ENCODE measurements at regions not wholly inside any gene's neighbourhood (a gene's known extent, or its start where the extent isn't known, plus 50 kb on each side); places are given as distances from the start of the nearest gene placed in this dataset.

DNA sequence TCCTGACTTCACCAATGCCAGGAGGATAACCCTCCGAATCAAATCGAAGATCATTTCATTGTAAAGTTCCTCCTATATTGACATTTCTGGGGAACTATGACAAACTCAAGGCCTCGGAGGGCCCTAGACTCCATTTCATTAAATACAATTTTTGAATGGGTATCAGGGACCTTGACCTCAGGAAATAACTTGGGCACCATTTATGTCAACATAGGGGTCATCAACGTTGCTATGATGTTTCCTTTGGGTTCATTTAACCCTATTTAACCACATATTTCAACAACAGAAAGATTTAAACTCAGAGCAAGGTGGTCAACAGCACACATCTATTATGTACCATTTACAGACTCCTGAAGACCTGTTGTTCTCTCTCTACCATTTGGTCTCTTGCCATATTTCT lies 395.1 kb downstream of the TRIML1 start:
- H3K4me1 ChIP-seq (ENCODE audit: insufficient read depth, low read length): no peaks in the 10 kb centered on the region
- H3K36me3 ChIP-seq (ENCODE audit: insufficient read depth, low read length): no peaks in the 10 kb centered on the region
- no peaks in the 10 kb centered on the region for H3K9me3 ChIP-seq (ENCODE audit: control insufficient read depth, insufficient read depth, low read length)
- H3K9ac ChIP-seq (ENCODE audit: low read depth, low read length): no peak overlapping the region

DNA sequence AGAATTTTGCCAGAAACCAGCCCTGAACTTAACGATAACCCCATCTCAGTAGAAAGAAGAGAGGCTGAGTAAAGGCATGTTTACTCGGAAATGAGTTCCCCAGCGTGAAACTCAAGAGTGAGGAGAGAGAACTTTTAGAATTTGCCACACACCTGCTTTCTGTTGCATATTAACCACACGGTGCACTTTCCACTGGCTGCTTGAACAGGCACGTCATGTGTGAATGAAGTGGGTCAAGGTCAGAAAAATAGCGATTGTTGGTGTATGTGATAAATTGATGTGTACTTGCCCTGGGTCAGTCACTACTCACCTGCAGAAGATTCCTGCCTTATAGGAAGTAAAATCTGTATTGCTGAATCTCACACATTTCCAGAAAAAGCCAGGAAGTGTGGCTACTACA lies 395.7 kb downstream of the TRIML1 start:
- Histone ChIP-seq H3K36me3 (ENCODE audit: insufficient read depth, low read length) (no peaks in the 10 kb centered on the region), H3K9me3 (ENCODE audit: control insufficient read depth, insufficient read depth, low read length) (no peaks in the 10 kb centered on the region), H3K9ac (ENCODE audit: low read depth, low read length) (no peak overlapping the region), H3K4me1 (ENCODE audit: insufficient read depth, low read length) (no peaks in the 10 kb centered on the region)

DNA sequence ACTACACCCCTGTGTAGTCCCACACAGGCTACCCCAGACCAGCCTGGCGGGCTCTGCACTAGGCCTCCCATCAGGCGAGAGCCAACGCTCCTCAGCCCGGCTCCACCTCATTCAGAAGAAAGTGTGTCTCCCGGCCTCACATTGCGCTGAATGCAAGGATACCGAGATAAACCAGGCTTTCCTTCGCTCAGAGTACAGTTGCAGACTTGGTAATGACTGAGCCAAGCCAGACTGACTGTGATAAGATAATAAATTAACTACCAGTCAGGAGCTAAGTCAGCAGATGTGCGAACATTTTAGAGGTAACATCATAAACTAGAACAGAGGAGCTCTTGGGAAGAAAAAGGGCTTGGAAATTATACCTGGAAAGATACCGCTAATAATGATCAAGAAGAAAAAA lies 397.6 kb downstream of the TRIML1 start:
- Histone ChIP-seq H3K36me3 (ENCODE audit: insufficient read depth, low read length) (no peaks in the 10 kb centered on the region), H3K4me1 (ENCODE audit: insufficient read depth, low read length) (no peaks in the 10 kb centered on the region), H3K9ac (ENCODE audit: low read depth, low read length) (no peak overlapping the region), H3K9me3 (ENCODE audit: control insufficient read depth, insufficient read depth, low read length) (no peaks in the 10 kb centered on the region)

DNA sequence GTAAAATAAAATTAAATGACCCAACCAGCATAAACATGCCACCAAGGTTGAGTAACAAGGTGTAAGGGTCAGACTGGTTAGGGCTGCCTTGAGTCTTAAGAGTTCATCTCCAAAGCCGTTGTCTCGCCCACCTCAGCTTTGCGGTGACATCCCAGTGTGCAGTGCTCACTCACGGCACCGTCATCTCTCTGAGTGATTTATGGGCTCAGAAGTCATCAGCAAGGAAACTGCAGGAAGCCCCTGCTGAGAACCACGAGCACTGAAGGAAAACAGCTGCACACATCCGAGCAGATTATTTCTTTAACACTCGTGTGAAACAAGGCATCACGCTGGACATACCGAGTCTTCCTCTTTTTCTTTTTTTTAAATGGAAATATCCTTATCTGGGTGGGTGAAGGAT lies 411.1 kb downstream of the TRIML1 start:
- Histone ChIP-seq H3K4me1 (ENCODE audit: insufficient read depth, low read length) (no peaks in the 10 kb centered on the region), H3K9me3 (ENCODE audit: control insufficient read depth, insufficient read depth, low read length) (no peaks in the 10 kb centered on the region), H3K36me3 (ENCODE audit: insufficient read depth, low read length) (no peaks in the 10 kb centered on the region), H3K9ac (ENCODE audit: low read depth, low read length) (no peak overlapping the region)

DNA sequence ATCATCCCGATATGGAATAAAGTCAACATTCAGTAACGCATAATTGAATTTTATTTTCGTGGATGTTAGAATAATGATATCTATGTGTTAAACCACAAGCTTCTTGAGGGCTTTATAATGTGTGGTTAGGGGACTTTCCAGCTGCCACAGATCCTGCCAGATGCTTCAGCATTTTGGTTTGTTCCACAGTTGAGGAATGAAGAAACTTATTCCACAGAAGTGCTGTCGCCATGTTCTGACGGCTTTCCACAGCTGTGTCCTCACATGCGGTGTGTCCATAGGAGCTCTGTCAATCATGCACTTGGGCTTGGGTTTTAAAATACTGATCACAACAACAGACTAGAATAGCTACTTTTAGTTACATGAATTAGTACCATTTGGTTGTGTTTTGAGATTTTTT lies 411.9 kb downstream of the TRIML1 start:
- Histone ChIP-seq H3K4me1 (ENCODE audit: insufficient read depth, low read length) (no peaks in the 10 kb centered on the region), H3K9ac (ENCODE audit: low read depth, low read length) (no peak overlapping the region), H3K9me3 (ENCODE audit: control insufficient read depth, insufficient read depth, low read length) (no peaks in the 10 kb centered on the region), H3K36me3 (ENCODE audit: insufficient read depth, low read length) (no peaks in the 10 kb centered on the region)

DNA sequence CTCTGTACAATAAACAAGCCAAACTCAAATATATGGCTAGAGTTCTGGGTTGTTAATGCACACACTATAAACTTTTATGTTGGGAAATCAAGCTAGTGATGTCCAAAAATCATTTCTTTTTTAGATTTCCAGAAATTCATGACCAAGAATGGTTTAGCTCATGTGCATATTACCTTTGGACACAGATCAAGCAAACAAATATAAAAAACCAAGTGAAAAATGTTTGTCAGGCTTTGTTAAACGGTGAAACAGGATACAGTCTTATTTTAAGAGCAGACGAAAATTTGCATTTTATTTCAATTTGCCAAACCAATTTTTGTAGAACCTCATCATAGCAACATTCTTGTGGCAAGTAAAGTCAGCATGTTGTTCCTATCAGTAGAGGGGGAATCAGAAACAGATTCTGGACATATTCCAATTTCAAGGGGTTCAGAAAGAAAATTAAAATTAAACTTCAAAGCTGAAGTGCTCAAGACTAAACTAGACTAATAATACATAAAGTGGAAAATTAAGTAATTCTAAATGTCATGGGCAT lies 413.6 kb downstream of the TRIML1 start:
- no peaks in the 10 kb centered on the region for H3K4me1 ChIP-seq (ENCODE audit: insufficient read depth, low read length)
- no peak overlapping the region for H3K9ac ChIP-seq (ENCODE audit: low read depth, low read length)
- no peaks in the 10 kb centered on the region for H3K9me3 ChIP-seq (ENCODE audit: control insufficient read depth, insufficient read depth, low read length)
- no peaks in the 10 kb centered on the region for H3K36me3 ChIP-seq (ENCODE audit: insufficient read depth, low read length)

DNA sequence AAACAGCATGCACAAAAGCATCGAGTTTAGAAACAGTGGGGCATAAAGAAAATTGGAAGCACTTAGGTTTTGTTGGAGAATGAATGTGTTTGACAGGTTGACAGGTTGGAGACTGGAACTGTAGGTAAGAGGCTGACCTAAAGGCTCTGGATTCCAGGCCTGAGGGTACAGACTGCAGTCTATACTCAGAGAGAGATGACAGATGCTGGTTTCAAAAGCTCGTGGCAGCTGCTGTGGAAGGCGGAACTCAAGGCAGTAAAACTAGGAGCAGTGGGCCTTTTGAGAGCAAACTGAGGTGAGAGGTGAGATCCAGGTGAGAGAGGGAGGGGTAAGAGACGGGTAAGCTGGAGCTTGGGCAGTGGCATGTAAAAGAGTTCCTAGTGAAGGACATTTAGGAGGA lies 415.2 kb downstream of the TRIML1 start:
- H3K4me1 ChIP-seq (ENCODE audit: insufficient read depth, low read length): no peaks in the 10 kb centered on the region
- no peak overlapping the region for H3K9ac ChIP-seq (ENCODE audit: low read depth, low read length)
- no peaks in the 10 kb centered on the region for H3K9me3 ChIP-seq (ENCODE audit: control insufficient read depth, insufficient read depth, low read length)
- H3K36me3 ChIP-seq (ENCODE audit: insufficient read depth, low read length): no peaks in the 10 kb centered on the region

DNA sequence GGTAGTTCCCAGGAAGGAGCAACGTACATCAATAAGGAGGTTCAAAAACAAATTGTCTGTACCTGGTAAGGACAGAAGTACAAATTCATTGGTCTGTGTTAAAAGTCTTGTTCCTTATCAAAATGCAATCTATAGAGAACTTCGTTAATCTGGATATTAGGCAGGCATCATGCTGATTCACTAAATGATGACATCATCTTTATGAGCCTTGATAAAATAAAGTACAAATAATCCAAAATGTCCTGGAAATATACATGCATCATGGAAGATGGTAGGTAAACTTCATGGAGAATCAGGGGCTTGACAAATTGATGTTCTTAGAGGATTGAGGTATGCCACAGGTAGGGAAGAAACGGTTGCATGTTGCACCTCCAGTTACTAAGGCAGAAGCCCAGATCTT lies 433.9 kb downstream of the TRIML1 start:
- Histone ChIP-seq H3K9ac (ENCODE audit: low read depth, low read length) (no peak overlapping the region), H3K9me3 (ENCODE audit: control insufficient read depth, insufficient read depth, low read length) (no peaks in the 10 kb centered on the region), H3K4me1 (ENCODE audit: insufficient read depth, low read length) (no peaks in the 10 kb centered on the region), H3K36me3 (ENCODE audit: insufficient read depth, low read length) (no peaks in the 10 kb centered on the region)

DNA sequence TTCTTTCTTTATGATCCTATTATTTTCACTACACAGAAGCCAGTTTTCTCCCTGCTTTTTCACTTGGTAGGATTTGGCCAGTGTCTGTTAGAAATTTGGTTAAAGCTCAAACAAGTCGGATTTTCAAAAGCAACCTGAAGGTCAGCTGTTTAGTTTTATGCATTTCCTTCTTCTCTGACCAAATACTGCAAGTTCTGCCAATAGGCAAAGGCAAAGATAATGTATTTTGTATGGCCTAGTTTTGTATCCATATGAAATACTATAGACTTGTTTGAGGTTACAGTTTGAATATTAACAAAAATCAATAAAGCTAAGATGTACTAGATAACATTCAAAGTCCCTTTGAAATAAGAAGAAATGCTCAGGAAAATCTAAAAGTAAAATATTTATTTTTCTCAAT lies 439.4 kb downstream of the TRIML1 start:
- Histone ChIP-seq H3K36me3 (ENCODE audit: insufficient read depth, low read length) (no peaks in the 10 kb centered on the region), H3K9ac (ENCODE audit: low read depth, low read length) (no peak overlapping the region), H3K4me1 (ENCODE audit: insufficient read depth, low read length) (no peaks in the 10 kb centered on the region), H3K9me3 (ENCODE audit: control insufficient read depth, insufficient read depth, low read length) (no peaks in the 10 kb centered on the region)

DNA sequence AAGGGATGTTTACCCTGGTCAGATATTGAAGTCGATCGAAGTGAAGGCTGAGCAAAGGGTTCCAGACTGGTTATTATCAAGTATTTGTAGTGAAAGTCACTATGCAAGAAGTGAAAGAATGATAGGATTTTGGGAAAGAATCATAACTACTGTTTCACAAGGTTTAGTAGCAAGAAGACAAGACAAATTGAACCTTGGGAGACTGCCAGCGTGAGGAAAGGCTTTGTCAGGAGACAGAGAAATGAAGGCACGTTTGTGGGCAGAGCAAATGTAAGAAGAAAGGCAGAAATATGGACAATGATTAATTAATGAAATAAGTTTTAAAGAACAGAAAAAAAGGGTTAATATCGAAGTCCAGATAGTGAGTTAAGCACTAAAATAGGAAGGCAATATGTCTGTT lies 456.8 kb downstream of the TRIML1 start:
- Histone ChIP-seq H3K9me3 (ENCODE audit: control insufficient read depth, insufficient read depth, low read length) (no peaks in the 10 kb centered on the region), H3K4me1 (ENCODE audit: insufficient read depth, low read length) (no peaks in the 10 kb centered on the region), H3K9ac (ENCODE audit: low read depth, low read length) (no peak overlapping the region), H3K36me3 (ENCODE audit: insufficient read depth, low read length) (no peaks in the 10 kb centered on the region)

DNA sequence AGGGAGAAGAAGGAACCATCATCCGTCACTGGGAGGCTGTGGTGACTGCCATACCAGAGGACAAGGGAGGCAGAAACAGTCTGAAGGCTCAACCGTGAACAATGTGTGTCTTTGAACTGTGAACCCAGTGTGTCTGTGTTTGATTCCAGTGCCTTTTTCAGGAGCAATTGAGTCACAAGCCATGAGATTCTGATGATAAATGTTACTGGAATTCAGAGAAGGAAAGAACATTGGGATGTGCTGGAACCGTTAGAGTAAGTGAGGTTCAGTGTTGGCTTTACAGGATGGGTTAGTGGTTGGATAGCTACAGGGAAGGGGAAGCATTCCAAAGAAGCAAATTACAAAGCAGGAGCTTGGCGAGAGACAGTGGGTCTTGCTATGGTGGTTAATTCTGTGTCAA lies 464.4 kb downstream of the TRIML1 start:
- no peak overlapping the region for H3K9ac ChIP-seq (ENCODE audit: low read depth, low read length)

DNA sequence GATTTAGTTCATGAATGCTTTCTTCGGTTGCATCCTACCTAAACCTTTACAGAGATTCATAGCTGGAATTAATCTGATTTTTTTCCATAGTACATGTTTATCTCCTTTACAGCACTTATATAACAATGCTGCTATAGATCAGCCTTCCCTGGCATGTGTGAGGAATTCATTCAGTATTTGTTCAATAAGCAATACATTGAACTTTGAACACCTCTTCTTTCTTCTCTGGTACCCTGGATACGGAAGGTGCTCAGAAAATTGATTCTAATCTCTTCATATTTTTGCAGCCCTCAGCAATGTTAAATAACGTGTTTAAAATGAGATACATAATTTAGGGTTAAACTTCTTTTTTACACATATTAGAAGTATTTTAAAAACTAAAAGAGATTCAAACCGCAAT lies 467.4 kb downstream of the TRIML1 start:
- H3K36me3 ChIP-seq (ENCODE audit: insufficient read depth, low read length): no peaks in the 10 kb centered on the region

More for the DNA sequence above, 464.4 kb downstream of the TRIML1 start:
- Histone ChIP-seq H3K4me1 (ENCODE audit: insufficient read depth, low read length) (no peaks in the 10 kb centered on the region), H3K36me3 (ENCODE audit: insufficient read depth, low read length) (no peaks in the 10 kb centered on the region), H3K9me3 (ENCODE audit: control insufficient read depth, insufficient read depth, low read length) (no peaks in the 10 kb centered on the region; the same call in 1 of the 2 replicates)

DNA sequence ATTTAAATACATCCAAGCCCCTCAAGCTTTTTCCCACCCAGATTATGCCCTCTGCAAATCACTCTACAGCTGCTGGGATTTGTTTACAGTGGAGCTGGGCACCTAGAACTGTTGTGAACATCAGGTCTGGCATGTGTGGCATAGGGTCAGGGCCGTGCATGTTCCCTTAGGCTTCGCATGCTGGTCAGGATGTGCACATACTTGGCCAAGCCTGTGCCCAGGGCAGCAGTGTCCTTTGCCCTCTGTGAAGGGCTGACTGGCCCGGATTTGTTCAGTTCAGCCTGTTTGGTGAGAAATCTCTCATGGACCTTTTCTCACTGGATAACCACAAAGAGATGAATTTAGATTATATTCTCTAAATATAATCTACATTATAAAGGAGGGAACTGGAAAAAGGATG lies 471.9 kb downstream of the TRIML1 start:
- H3K4me1 ChIP-seq (ENCODE audit: insufficient read depth, low read length): no peaks in the 10 kb centered on the region

More for the DNA sequence above, 467.4 kb downstream of the TRIML1 start:
- H3K9ac ChIP-seq (ENCODE audit: low read depth, low read length): no peak overlapping the region
- H3K4me1 ChIP-seq (ENCODE audit: insufficient read depth, low read length): no peaks in the 10 kb centered on the region
- H3K9me3 ChIP-seq (ENCODE audit: control insufficient read depth, insufficient read depth, low read length): no peaks in the 10 kb centered on the region; the same call in 1 of the 2 replicates

DNA sequence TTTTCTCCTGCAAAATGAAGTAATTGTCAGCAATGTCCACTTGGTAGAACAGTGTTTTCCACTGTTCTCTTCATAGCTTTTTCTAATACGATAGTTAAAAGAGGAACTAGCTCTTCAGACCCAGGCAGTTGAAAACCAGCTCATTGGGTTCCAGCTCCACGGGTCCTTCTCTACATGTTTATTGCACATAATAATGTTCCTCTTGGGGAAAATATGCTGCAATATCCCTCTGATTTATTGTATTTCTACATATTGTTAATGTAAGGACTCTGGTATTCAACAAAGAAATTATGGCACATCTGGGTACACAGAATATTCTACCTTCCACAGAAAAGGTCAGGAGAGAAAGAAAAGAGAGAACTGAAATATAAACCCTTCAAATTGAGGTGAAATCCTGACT lies 473.4 kb downstream of the TRIML1 start:
- Histone ChIP-seq H3K9me3 (ENCODE audit: control insufficient read depth, insufficient read depth, low read length) (no peaks in the 10 kb centered on the region), H3K36me3 (ENCODE audit: insufficient read depth, low read length) (no peaks in the 10 kb centered on the region), H3K4me1 (ENCODE audit: insufficient read depth, low read length) (no peaks in the 10 kb centered on the region), H3K9ac (ENCODE audit: low read depth, low read length) (no peak overlapping the region)

More for the DNA sequence above, 471.9 kb downstream of the TRIML1 start:
- no peaks in the 10 kb centered on the region for H3K36me3 ChIP-seq (ENCODE audit: insufficient read depth, low read length)
- H3K9me3 ChIP-seq (ENCODE audit: control insufficient read depth, insufficient read depth, low read length): no peaks in the 10 kb centered on the region
- H3K9ac ChIP-seq (ENCODE audit: low read depth, low read length): no peak overlapping the region

DNA sequence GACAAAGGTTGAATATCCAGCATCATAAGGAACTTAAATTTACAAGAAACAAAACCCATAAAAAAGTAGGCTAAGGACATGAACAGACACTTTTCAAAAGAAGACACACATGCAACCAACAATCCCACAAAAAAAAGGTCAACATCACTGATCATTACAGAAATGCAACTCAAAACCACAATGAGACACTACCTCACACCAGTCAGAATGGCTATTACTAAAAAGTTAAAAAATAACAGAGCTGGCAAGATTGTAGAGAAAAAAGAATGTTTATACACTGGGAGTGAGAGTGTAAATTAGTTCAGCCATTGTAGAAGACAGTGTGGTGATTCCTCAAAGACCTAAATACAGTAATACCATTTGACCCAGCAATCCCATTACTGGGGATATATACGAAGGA lies 474.7 kb downstream of the TRIML1 start:
- no peaks in the 10 kb centered on the region for H3K36me3 ChIP-seq (ENCODE audit: insufficient read depth, low read length)
- no peak overlapping the region for H3K9ac ChIP-seq (ENCODE audit: low read depth, low read length)
- no peaks in the 10 kb centered on the region for H3K4me1 ChIP-seq (ENCODE audit: insufficient read depth, low read length)
- no peaks in the 10 kb centered on the region for H3K9me3 ChIP-seq (ENCODE audit: control insufficient read depth, insufficient read depth, low read length)
